ENCODE measurements at regions not wholly inside any gene's neighbourhood (a gene's known extent, or its start where the extent isn't known, plus 50 kb on each side); places are given as distances from the start of the nearest gene placed in this dataset.

DNA sequence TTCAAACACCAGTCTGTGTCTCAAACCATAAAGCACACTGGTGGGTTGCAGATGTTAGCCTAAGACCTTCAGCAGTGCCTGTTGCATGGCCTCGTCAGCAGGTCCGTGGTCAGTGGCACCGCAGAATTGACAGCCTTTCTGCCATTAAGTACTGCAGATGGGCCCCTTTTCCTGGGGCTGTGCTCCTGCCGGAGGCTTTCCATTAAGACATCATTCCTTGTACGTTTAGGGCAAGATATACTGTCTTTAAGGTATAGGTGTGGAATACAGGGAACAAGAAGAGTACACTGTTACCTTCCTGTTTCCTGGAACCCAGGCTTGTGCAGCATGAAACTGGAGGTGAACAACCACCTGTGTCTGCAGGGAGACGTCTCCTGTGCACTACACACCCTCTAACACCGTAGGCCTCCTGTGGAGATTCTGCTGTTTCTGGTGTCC lies 67.9 kb upstream of the WDR1 start:
- H3K79me1 ChIP-seq (ENCODE audit: low read depth in 1 of 2, low read length in 2 of 2), result no peaks in the 10 kb centered on the region
- dilution Hi-C loops (cut with HindIII; ENCODE audit: low sequenced_read_pairs, unreplicated experiment), result no loop called here
- no peaks in the 10 kb centered on the region for H3K9me3 ChIP-seq (ENCODE audit: control insufficient read depth, insufficient read depth, low read length)
- ChIA-PET POLR2A (ENCODE audit: unreplicated experiment) (no interaction called here), CTCF (no interaction called here)
- no peak overlapping the region for H2AK9ac ChIP-seq (replicated peaks; ENCODE audit: low read depth, low read length, poor library complexity)
- H3K36me3 ChIP-seq (ENCODE audit: control insufficient read depth, insufficient read depth, low read length), result no peaks in the 10 kb centered on the region
- no peak overlapping the region for H3K56ac ChIP-seq (ENCODE audit: extremely low read depth, insufficient read depth, low read length)
- H2BK15ac ChIP-seq (ENCODE audit: low read depth, low read length), result no peak overlapping the region
- no peak overlapping the region for H3K4me2 ChIP-seq (ENCODE audit: low read depth, low read length)
- H4K8ac ChIP-seq (ENCODE audit: low read depth in 2 of 2, low read length in 2 of 2), result peak overlapping the region in 1 of 2 experiments; percentile 1; a peak in 1 of 4 replicates
- no peaks in the 10 kb centered on the region for H4K20me1 ChIP-seq (ENCODE audit: insufficient read depth, low read length)
- BruUV-seq (replicated peaks), result no TSS peak
- H2BK5ac ChIP-seq (ENCODE audit: low read depth, low read length, poor library complexity, severe bottlenecking), result peak overlapping the region; percentile 54
- TF ChIP-seq FOS (IDR thresholded peaks at IDR 0.05; ENCODE audit: low read depth, low read length) (no peak), RFX5 (IDR thresholded peaks at IDR 0.05; ENCODE audit: low read depth, low read length) (no peak), SMC3 (IDR thresholded peaks at IDR 0.05; ENCODE audit: low read depth, low read length) (no peak), BHLHE40 (IDR thresholded peaks at IDR 0.05; ENCODE audit: low read depth, low read length) (no peak), RAD21 (IDR thresholded peaks at IDR 0.05; ENCODE audit: low read length) (no peak), CEBPB (IDR thresholded peaks at IDR 0.05; ENCODE audit: low read depth, low read length) (no peak), MAFK (IDR thresholded peaks at IDR 0.05; ENCODE audit: low read depth, low read length) (no peak), MXI1 (IDR thresholded peaks at IDR 0.05; ENCODE audit: borderline replicate concordance, low read depth, low read length) (no peak), NFE2L2 (IDR thresholded peaks at IDR 0.05; ENCODE audit: low read depth, low read length) (no peak), POLR2A (IDR thresholded peaks at IDR 0.05; ENCODE audit: low read depth, low read length) (no peak), CTCF (conservative IDR thresholded peaks at IDR 0.05; ENCODE audit: low read depth, low read length) (no peak), CHD1 (IDR thresholded peaks at IDR 0.05; ENCODE audit: low read depth, low read length) (no peak), RCOR1 (IDR thresholded peaks at IDR 0.05; ENCODE audit: insufficient replicate concordance, low read length) (no peak), MAZ (IDR thresholded peaks at IDR 0.05; ENCODE audit: borderline replicate concordance, low read depth, low read length) (no peak)
- TF ChIP-seq, protein P1, sequence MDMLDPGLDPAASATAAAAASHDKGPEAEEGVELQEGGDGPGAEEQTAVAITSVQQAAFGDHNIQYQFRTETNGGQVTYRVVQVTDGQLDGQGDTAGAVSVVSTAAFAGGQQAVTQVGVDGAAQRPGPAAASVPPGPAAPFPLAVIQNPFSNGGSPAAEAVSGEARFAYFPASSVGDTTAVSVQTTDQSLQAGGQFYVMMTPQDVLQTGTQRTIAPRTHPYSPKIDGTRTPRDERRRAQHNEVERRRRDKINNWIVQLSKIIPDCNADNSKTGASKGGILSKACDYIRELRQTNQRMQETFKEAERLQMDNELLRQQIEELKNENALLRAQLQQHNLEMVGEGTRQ (IDR thresholded peaks at IDR 0.05; ENCODE audit: low read depth, low read length), result no peak
- TF ChIP-seq, protein P2, sequence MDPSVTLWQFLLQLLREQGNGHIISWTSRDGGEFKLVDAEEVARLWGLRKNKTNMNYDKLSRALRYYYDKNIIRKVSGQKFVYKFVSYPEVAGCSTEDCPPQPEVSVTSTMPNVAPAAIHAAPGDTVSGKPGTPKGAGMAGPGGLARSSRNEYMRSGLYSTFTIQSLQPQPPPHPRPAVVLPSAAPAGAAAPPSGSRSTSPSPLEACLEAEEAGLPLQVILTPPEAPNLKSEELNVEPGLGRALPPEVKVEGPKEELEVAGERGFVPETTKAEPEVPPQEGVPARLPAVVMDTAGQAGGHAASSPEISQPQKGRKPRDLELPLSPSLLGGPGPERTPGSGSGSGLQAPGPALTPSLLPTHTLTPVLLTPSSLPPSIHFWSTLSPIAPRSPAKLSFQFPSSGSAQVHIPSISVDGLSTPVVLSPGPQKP (IDR thresholded peaks at IDR 0.05; ENCODE audit: borderline replicate concordance, low read depth, low read length), result no peak
- H3K23ac ChIP-seq (ENCODE audit: low read depth, low read length), result no peak overlapping the region
- ATAC-seq (ENCODE audit: low read depth) (no peak), DNase-seq (no peak)
- H3K9me1 ChIP-seq (ENCODE audit: insufficient read depth, low read length), result 0 out of 2 replicates have a peak, but pooled peaks cover 4% of the 10 kb centered on the region
- H2BK20ac ChIP-seq (ENCODE audit: low read depth, low read length), result no peak overlapping the region; the same call in 1 of the 2 replicates
- H3K9ac ChIP-seq (ENCODE audit: low read depth, low read length), result no peak overlapping the region
- peak overlapping the region; percentile 63; the same call in 1 of the 2 replicates for H4K5ac ChIP-seq (ENCODE audit: low read depth, low read length)
- H2AFZ ChIP-seq (replicated peaks; ENCODE audit: low read length, poor library complexity), result peak overlapping the region; percentile 23
- no peak overlapping the region for H2BK120ac ChIP-seq (ENCODE audit: low read depth, low read length)
- no peak overlapping the region for H2AK5ac ChIP-seq (ENCODE audit: low read depth, low read length)
- H3K27ac ChIP-seq (ENCODE audit: insufficient read depth, low read length), result no peak overlapping the region
- no peaks in the 10 kb centered on the region for H3K27me3 ChIP-seq (ENCODE audit: control insufficient read depth, insufficient read depth, low read length)
- peak overlapping the region; percentile 47 for H4K91ac ChIP-seq (ENCODE audit: insufficient read depth, low read depth, low read length)
- intact Hi-C loops (cut with micrococcal nuclease), result no loop called here
- in situ Hi-C loops (cut with MboI; ENCODE audit: low sequenced_read_pairs), result loop anchor here (25.0 kb wide), 1 partner anchor 97 kb away; no protein-coding TSS in a partner anchor
- WGBS, 2 experiments (ENCODE audit: extremely low coverage in 2 of 2, insufficient read length in 1 of 2), result 69% methylated on average over 5 of the region's 7 CpGs; no CpG with 5 or more reads in 1 of the 2 experiments
- no peak overlapping the region for H3K14ac ChIP-seq (replicated peaks; ENCODE audit: low read depth, low read length)
- H3K4me3 ChIP-seq (ENCODE audit: insufficient read depth, low read depth, low read length), result no peak overlapping the region
- H3K4ac ChIP-seq (ENCODE audit: low read depth, low read length), result no peak overlapping the region
- peaks cover 11% of the 10 kb centered on the region; the same call in 1 of the 2 replicates for H3K4me1 ChIP-seq (ENCODE audit: control insufficient read depth, insufficient read depth, low read length)
- H3K18ac ChIP-seq (ENCODE audit: low read depth, low read length), result peak overlapping the region; percentile 52; the same call in 1 of the 2 replicates
